Gastroesophageal sphincter (tissue), 3 donors: ENCODE measurements at regions not wholly inside any gene's neighbourhood (a gene's known extent, or its start where the extent isn't known, plus 50 kb on each side); places are given as distances from the start of the nearest gene placed in this dataset.

Experiments
- CTCF ChIP-seq, 4 experiments: fragments of 200-600 bp in 2 of 4; fragments of 450-650 bp in 2 of 4; sonication (generic) in 1 of 4; IDR thresholded peaks; one replicate each; pipeline ENCODE4 v1.5.1; 2017 to 2019; ENCODE audit warnings: antibody characterized with exemption in 4 of 4, mild to moderate bottlenecking in 2 of 4, moderate library complexity in 2 of 4
- EP300 ChIP-seq: sonication (generic); formaldehyde crosslinking; IDR thresholded peaks from one replicate; pipeline ENCODE4 v1.6.1; 2017; ENCODE audit warnings: antibody characterized with exemption, mild to moderate bottlenecking
- POLR2A ChIP-seq, 2 donors: fragments of 450-650 bp; IDR thresholded peaks; one replicate each; pipeline ENCODE4 v1.6.1; 2017; ENCODE audit warnings: antibody characterized with exemption in 2 of 2, mild to moderate bottlenecking in 2 of 2, moderate library complexity in 1 of 2

DNA sequence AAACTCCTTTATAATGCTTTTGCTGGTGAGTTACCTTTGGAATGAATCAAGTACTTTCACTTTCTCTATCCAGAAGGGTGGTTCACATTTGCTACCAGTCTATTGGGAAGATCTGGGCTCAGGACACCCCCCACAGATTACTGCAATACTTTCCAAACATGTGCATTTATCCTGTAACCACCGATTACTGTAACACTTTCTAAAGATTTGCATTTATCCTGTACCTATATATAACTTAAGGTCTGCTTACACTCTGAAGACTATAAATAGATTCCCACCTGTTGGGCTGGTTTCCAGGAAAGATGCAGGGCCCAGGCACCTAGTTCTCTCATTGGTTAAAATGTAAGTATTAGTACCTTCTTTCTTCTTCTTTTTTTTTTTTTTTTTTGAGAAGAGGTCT, 113.0 kb upstream of the NEDD4L start:
- no peak for TF ChIP-seq EP300
- TF ChIP-seq POLR2A (IDR thresholded peaks at IDR 0.05), result no peak
- no peak for TF ChIP-seq CTCF (IDR thresholded peaks at IDR 0.05)
